ENCODE measurements at regions not wholly inside any gene's neighbourhood (a gene's known extent, or its start where the extent isn't known, plus 50 kb on each side); places are given as distances from the start of the nearest gene placed in this dataset.

- Histone ChIP-seq H2AFZ (ENCODE audit: low read depth, low read length, severe bottlenecking) (no peak overlapping the region), H3K27ac (ENCODE audit: low read depth, low read length) (no peak overlapping the region), H3K9ac (ENCODE audit: low read length) (no peak overlapping the region), H3K9me2 (replicated peaks; ENCODE audit: insufficient read depth, low read length) (no peaks in the 10 kb centered on the region), H3K79me2 (ENCODE audit: insufficient read depth, low read length) (no peaks in the 10 kb centered on the region), H3K4me2 (ENCODE audit: low read depth, low read length, poor library complexity, severe bottlenecking) (no peak overlapping the region), H4K20me1 (ENCODE audit: low read depth, low read length) (no peaks in the 10 kb centered on the region), H3F3A (ENCODE audit: insufficient read depth) (no peaks in the 10 kb centered on the region), H3K4me3 (ENCODE audit: insufficient read depth, low read length, poor library complexity, severe bottlenecking) (no peak overlapping the region), H3K27me3 (ENCODE audit: low read length) (no peaks in the 10 kb centered on the region), H3K36me3 (ENCODE audit: low read length) (no peaks in the 10 kb centered on the region), H3K9me3 (ENCODE audit: insufficient read depth, low read length) (no peaks in the 10 kb centered on the region)
- TF ChIP-seq CTCF (IDR thresholded peaks at IDR 0.05; ENCODE audit: insufficient read depth, low read length, poor library complexity, severe bottlenecking) (no peak), EZH2phosphoT487 (conservative IDR thresholded peaks at IDR 0.05; ENCODE audit: low read length) (no peak)
These were observed 118.3 kb downstream of the NPIPB5 start for GRCh38 chr16:22628994-22629393.

GRCh38 chr16:22630242-22630641 lies 119.6 kb downstream of the NPIPB5 start:
- H3K79me2 ChIP-seq (ENCODE audit: insufficient read depth, low read length), result no peaks in the 10 kb centered on the region
- H3K4me2 ChIP-seq (ENCODE audit: low read depth, low read length, poor library complexity, severe bottlenecking), result no peak overlapping the region
- H3K9me3 ChIP-seq (ENCODE audit: insufficient read depth, low read length), result no peaks in the 10 kb centered on the region
- H3K9ac ChIP-seq (ENCODE audit: low read length), result no peak overlapping the region
- H4K20me1 ChIP-seq (ENCODE audit: low read depth, low read length), result no peaks in the 10 kb centered on the region
- H3K27me3 ChIP-seq (ENCODE audit: low read length), result no peaks in the 10 kb centered on the region
- H3K27ac ChIP-seq (ENCODE audit: low read depth, low read length), result no peak overlapping the region
- no peaks in the 10 kb centered on the region for H3K36me3 ChIP-seq (ENCODE audit: low read length)
- no peak overlapping the region for H2AFZ ChIP-seq (ENCODE audit: low read depth, low read length, severe bottlenecking)
- H3F3A ChIP-seq (ENCODE audit: insufficient read depth), result no peaks in the 10 kb centered on the region
- no peak for TF ChIP-seq EZH2phosphoT487 (conservative IDR thresholded peaks at IDR 0.05; ENCODE audit: low read length)
- no peak for TF ChIP-seq CTCF (IDR thresholded peaks at IDR 0.05; ENCODE audit: insufficient read depth, low read length, poor library complexity, severe bottlenecking)
- no peak overlapping the region for H3K4me3 ChIP-seq (ENCODE audit: insufficient read depth, low read length, poor library complexity, severe bottlenecking)
- no peaks in the 10 kb centered on the region for H3K9me2 ChIP-seq (replicated peaks; ENCODE audit: insufficient read depth, low read length)

- H3K9me2 ChIP-seq (replicated peaks; ENCODE audit: insufficient read depth, low read length), result no peaks in the 10 kb centered on the region
- no peak overlapping the region for H3K4me2 ChIP-seq (ENCODE audit: low read depth, low read length, poor library complexity, severe bottlenecking)
- H3K27ac ChIP-seq (ENCODE audit: low read depth, low read length), result no peak overlapping the region
- no peaks in the 10 kb centered on the region for H3K36me3 ChIP-seq (ENCODE audit: low read length)
- no peaks in the 10 kb centered on the region for H3K9me3 ChIP-seq (ENCODE audit: insufficient read depth, low read length)
- no peak overlapping the region for H3K9ac ChIP-seq (ENCODE audit: low read length)
- no peaks in the 10 kb centered on the region for H3K27me3 ChIP-seq (ENCODE audit: low read length)
- H3K79me2 ChIP-seq (ENCODE audit: insufficient read depth, low read length), result no peaks in the 10 kb centered on the region
- no peaks in the 10 kb centered on the region for H4K20me1 ChIP-seq (ENCODE audit: low read depth, low read length)
- H3K4me3 ChIP-seq (ENCODE audit: insufficient read depth, low read length, poor library complexity, severe bottlenecking), result no peak overlapping the region
- TF ChIP-seq CTCF (IDR thresholded peaks at IDR 0.05; ENCODE audit: insufficient read depth, low read length, poor library complexity, severe bottlenecking) (no peak), EZH2phosphoT487 (conservative IDR thresholded peaks at IDR 0.05; ENCODE audit: low read length) (no peak)
- H2AFZ ChIP-seq (ENCODE audit: low read depth, low read length, severe bottlenecking), result no peak overlapping the region
- H3F3A ChIP-seq (ENCODE audit: insufficient read depth), result no peaks in the 10 kb centered on the region
These were observed 120.6 kb downstream of the NPIPB5 start for GRCh38 chr16:22631264-22631663.
